RWPE2 (cell line): ENCODE measurements at regions not wholly inside any gene's neighbourhood (a gene's known extent, or its start where the extent isn't known, plus 50 kb on each side); places are given as distances from the start of the nearest gene placed in this dataset.

ENCODE experiments used
- ATAC-seq: fragments of 200-7000 bp; cut with Tn5 transposase; 3 replicates; pipeline ENCODE4 v1.9.1; 2021; ENCODE audit warnings: low read depth
- DNase-seq: peaks from one replicate; pipeline ENCODE4 v3.0.0-alpha.2; 2020; ENCODE audit warnings: low spot score
- H3K27ac ChIP-seq: fragments of 450-650 bp; 2 replicates; pipeline ENCODE4 v1.5.1; 2017; ENCODE audit warnings: mild to moderate bottlenecking; ENCODE audit not compliant: poor library complexity, severe bottlenecking
- H3K27me3 ChIP-seq: fragments of 250-450 bp; sonication (Bioruptor Pico); 2 replicates; pipeline ENCODE4 v1.5.1; 2021; ENCODE audit warnings: mild to moderate bottlenecking, moderate library complexity; ENCODE audit not compliant: insufficient read depth, poor library complexity, severe bottlenecking
- H3K36me3 ChIP-seq: fragments of 250-450 bp; sonication (Bioruptor Pico); 2 replicates; pipeline ENCODE4 v1.5.1; 2020; ENCODE audit warnings: low read depth, mild to moderate bottlenecking, moderate library complexity
- H3K4me1 ChIP-seq: fragments of 250-450 bp; sonication (Bioruptor Pico); 2 replicates; pipeline ENCODE4 v1.5.1; 2021; ENCODE audit warnings: mild to moderate bottlenecking, moderate library complexity; ENCODE audit not compliant: insufficient read depth, poor library complexity, severe bottlenecking
- H3K4me3 ChIP-seq: fragments of 250-450 bp; sonication (Bioruptor Pico); 2 replicates; pipeline ENCODE4 v1.5.1; 2021; ENCODE audit warnings: mild to moderate bottlenecking, moderate library complexity; ENCODE audit not compliant: severe bottlenecking
- H3K9me3 ChIP-seq: fragments of 250-450 bp; sonication (Bioruptor Pico); 2 replicates; pipeline ENCODE4 v1.5.1; 2021; ENCODE audit warnings: mild to moderate bottlenecking, moderate library complexity; ENCODE audit not compliant: severe bottlenecking
- CTCF ChIP-seq: fragments of 450-650 bp; IDR thresholded peaks from one replicate; pipeline ENCODE4 v1.5.1; 2017; ENCODE audit warnings: mild to moderate bottlenecking, moderate library complexity; ENCODE audit not compliant: poor library complexity, severe bottlenecking

- Histone ChIP-seq H3K27me3 (no peaks in the 10 kb centered on the region), H3K4me1 (peaks cover 1% of the 10 kb centered on the region), H3K4me3 (no peak overlapping the region), H3K9me3 (no peaks in the 10 kb centered on the region), H3K27ac (no peak overlapping the region), H3K36me3 (no peaks in the 10 kb centered on the region)
- ATAC-seq (no peak), DNase-seq (no peak)
- no peak for TF ChIP-seq CTCF
Observed at GRCh38 chr11:116688202-116688540, 84.6 kb downstream of the BUD13 start.

- Histone ChIP-seq H3K4me1 (no peaks in the 10 kb centered on the region), H3K36me3 (no peaks in the 10 kb centered on the region), H3K27ac (no peak overlapping the region), H3K9me3 (no peaks in the 10 kb centered on the region), H3K27me3 (no peaks in the 10 kb centered on the region), H3K4me3 (no peak overlapping the region)
- ATAC-seq (0 out of 3 replicates have a peak, but pooled peaks have one; percentile 11), DNase-seq (no peak)
- no peak for TF ChIP-seq CTCF
Observed at GRCh38 chr11:116687458-116688201, 85.2 kb downstream of the BUD13 start.

GRCh38 chr11:116686866-116687265 lies 85.9 kb downstream of the BUD13 start:
- ATAC-seq: no peak
- TF ChIP-seq CTCF: no peak
- H3K9me3 ChIP-seq: no peaks in the 10 kb centered on the region
- no peak overlapping the region for H3K27ac ChIP-seq
- no peaks in the 10 kb centered on the region for H3K36me3 ChIP-seq
- no peak overlapping the region for H3K4me3 ChIP-seq
- no peaks in the 10 kb centered on the region for H3K27me3 ChIP-seq
- DNase-seq: no peak
- H3K4me1 ChIP-seq: no peaks in the 10 kb centered on the region

GRCh38 chr11:116683982-116684381 lies 88.8 kb downstream of the BUD13 start:
- Histone ChIP-seq H3K36me3 (no peaks in the 10 kb centered on the region), H3K4me1 (no peaks in the 10 kb centered on the region), H3K4me3 (no peak overlapping the region), H3K9me3 (no peaks in the 10 kb centered on the region), H3K27ac (no peak overlapping the region), H3K27me3 (no peaks in the 10 kb centered on the region)
- TF ChIP-seq CTCF: no peak
- ATAC-seq (no peak), DNase-seq (no peak)

GRCh38 chr11:116680349-116681125 lies 92.2 kb downstream of the BUD13 start:
- H3K9me3 ChIP-seq: no peaks in the 10 kb centered on the region
- no peak overlapping the region for H3K27ac ChIP-seq
- TF ChIP-seq CTCF: no peak
- DNase-seq: no peak
- no peaks in the 10 kb centered on the region for H3K27me3 ChIP-seq
- H3K4me1 ChIP-seq: no peaks in the 10 kb centered on the region
- no peak for ATAC-seq
- H3K36me3 ChIP-seq: no peaks in the 10 kb centered on the region
- no peak overlapping the region for H3K4me3 ChIP-seq
